Tibial artery (tissue), 4 donors: ENCODE measurements at regions not wholly inside any gene's neighbourhood (a gene's known extent, or its start where the extent isn't known, plus 50 kb on each side); places are given as distances from the start of the nearest gene placed in this dataset.

Experiments used
- DNase-seq, 2 donors: peaks; one replicate each; pipeline ENCODE4 v3.0.0-alpha.2; 2019
- H3K27ac ChIP-seq, 2 donors: fragments of 200-600 bp; sonication (generic) in 1 of 2; 1 replicate in 1 of 2; 2 replicates in 1 of 2; pipeline ENCODE4 v1.5.1; 2018 to 2019; ENCODE audit warnings: mild to moderate bottlenecking in 1 of 2
- H3K27me3 ChIP-seq, 2 donors: fragments of 200-600 bp; sonication (generic) in 1 of 2; one replicate each; pipeline versions ENCODE4 v1.5.1 to v1.6.0; 2016 to 2019
- H3K36me3 ChIP-seq, 3 donors: fragments of 200-600 bp; sonication (generic) in 2 of 3; one replicate each; pipeline ENCODE4 v1.5.1; 2016 to 2019; ENCODE audit warnings: mild to moderate bottlenecking in 2 of 3
- H3K4me1 ChIP-seq, 4 donors: fragments of 200-600 bp; sonication (generic) in 2 of 4; 1 replicate in 3 of 4; 2 replicates in 1 of 4; pipeline ENCODE4 v1.5.1; 2016 to 2019
- H3K4me3 ChIP-seq, 2 donors: fragments of 200-600 bp; sonication (generic) in 1 of 2; 1 replicate in 1 of 2; 2 replicates in 1 of 2; pipeline ENCODE4 v1.5.1; 2018 to 2019; ENCODE audit warnings: mild to moderate bottlenecking in 2 of 2
- H3K9me3 ChIP-seq, 3 donors: fragments of 200-600 bp; sonication (generic) in 1 of 3; one replicate each; pipeline ENCODE4 v1.5.1; 2016 to 2019
- CTCF ChIP-seq, 2 experiments: fragments of 200-600 bp in 1 of 2; fragments of 450-650 bp in 1 of 2; IDR thresholded peaks; one replicate each; pipeline ENCODE4 v1.5.1; 2017 to 2019; ENCODE audit warnings: antibody characterized with exemption in 2 of 2, mild to moderate bottlenecking in 1 of 2, moderate library complexity in 1 of 2
- intact Hi-C: fragments of 100-400 bp; cut with DNase I; formaldehyde crosslinking; loops from one replicate; pipeline ENCODE4 v1.15.0; 2023; ENCODE audit warnings: low total_unique reads

- Histone ChIP-seq H3K36me3 (no peaks in the 10 kb centered on the region), H3K27ac (no peak overlapping the region), H3K4me1 (no peaks in the 10 kb centered on the region), H3K27me3 (peaks cover 0 to 19% of the 10 kb centered on the region in 2 donors), H3K9me3 (peaks cover 0 to 5% (median 0%) of the 10 kb centered on the region in 3 donors), H3K4me3 (no peak overlapping the region)
- no peak for TF ChIP-seq CTCF (IDR thresholded peaks at IDR 0.05)
- DNase-seq = no peak
- intact Hi-C loops = no loop called here
Measured at GRCh38 chr6:169886631-169887227, 135.3 kb downstream of the ERMARD start.

- intact Hi-C loops = no loop called here
- no peak for DNase-seq
- H3K9me3 ChIP-seq = peaks cover 0 to 5% (median 0%) of the 10 kb centered on the region in 3 donors
Measured at GRCh38 chr6:169885831-169886230, 134.4 kb downstream of the ERMARD start.

GRCh38 chr6:169885131-169885530 lies 133.7 kb downstream of the ERMARD start:
- no peak for DNase-seq
- H3K27me3 ChIP-seq = peaks cover 0 to 28% of the 10 kb centered on the region in 2 donors
- no peak overlapping the region for H3K4me3 ChIP-seq
- H3K36me3 ChIP-seq = no peaks in the 10 kb centered on the region
- TF ChIP-seq CTCF (IDR thresholded peaks at IDR 0.05) = no peak
- intact Hi-C loops = no loop called here
- no peak overlapping the region for H3K27ac ChIP-seq
- no peaks in the 10 kb centered on the region for H3K4me1 ChIP-seq
- peaks cover 0 to 5% (median 0%) of the 10 kb centered on the region in 3 donors for H3K9me3 ChIP-seq

More at GRCh38 chr6:169885831-169886230, 134.4 kb downstream of the ERMARD start:
- TF ChIP-seq CTCF (IDR thresholded peaks at IDR 0.05) = no peak
- peaks cover 0 to 24% of the 10 kb centered on the region in 2 donors for H3K27me3 ChIP-seq
- H3K4me1 ChIP-seq = no peaks in the 10 kb centered on the region
- no peak overlapping the region for H3K4me3 ChIP-seq
- no peak overlapping the region for H3K27ac ChIP-seq
- H3K36me3 ChIP-seq = no peaks in the 10 kb centered on the region

- Histone ChIP-seq H3K4me3 (no peak overlapping the region), H3K9me3 (peaks cover 0 to 5% (median 0%) of the 10 kb centered on the region in 3 donors), H3K27me3 (peaks cover 0 to 21% of the 10 kb centered on the region in 2 donors), H3K27ac (no peak overlapping the region), H3K36me3 (no peaks in the 10 kb centered on the region), H3K4me1 (no peaks in the 10 kb centered on the region)
- DNase-seq = no peak
- intact Hi-C loops = no loop called here
- no peak for TF ChIP-seq CTCF (IDR thresholded peaks at IDR 0.05)
Measured at GRCh38 chr6:169884158-169884557, 132.7 kb downstream of the ERMARD start.

GRCh38 chr6:169883316-169883715 lies 131.9 kb downstream of the ERMARD start:
- Histone ChIP-seq H3K4me1 (no peaks in the 10 kb centered on the region), H3K9me3 (peaks cover 0 to 5% (median 0%) of the 10 kb centered on the region in 3 donors), H3K36me3 (no peaks in the 10 kb centered on the region), H3K27ac (no peak overlapping the region), H3K27me3 (peaks cover 0 to 21% of the 10 kb centered on the region in 2 donors), H3K4me3 (no peak overlapping the region)
- intact Hi-C loops = no loop called here
- no peak for DNase-seq
- no peak for TF ChIP-seq CTCF (IDR thresholded peaks at IDR 0.05)
